ENCODE measurements at regions not wholly inside any gene's neighbourhood (a gene's known extent, or its start where the extent isn't known, plus 50 kb on each side); places are given as distances from the start of the nearest gene placed in this dataset.

DNA sequence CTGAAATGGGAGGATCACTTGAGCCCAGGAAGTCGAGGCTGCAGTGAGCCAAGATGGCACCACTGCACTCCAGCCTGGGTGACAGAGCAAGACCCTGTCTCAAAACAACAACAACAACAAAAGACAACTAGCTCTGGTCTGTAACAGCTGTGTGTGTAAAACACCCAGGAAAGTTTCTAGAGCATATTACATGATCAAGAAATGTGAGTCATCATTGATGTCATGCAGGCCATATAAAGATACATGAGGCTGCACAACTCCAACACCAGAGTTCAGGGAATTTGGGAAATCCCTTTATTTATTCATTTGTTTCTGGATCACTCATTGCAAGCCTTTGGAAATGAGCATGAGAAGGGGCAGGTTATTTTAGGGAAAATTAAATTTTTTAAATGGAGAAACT, 50.3 kb upstream of the CTPS1 start:
- Histone ChIP-seq H2BK20ac (ENCODE audit: low read length) (no peak overlapping the region), H3K9me3 (ENCODE audit: insufficient read depth in 2 of 2, low read depth in 1 of 2, low read length in 1 of 2) (no peaks in the 10 kb centered on the region), H3K27me3 (replicated peaks in 1 of 4; ENCODE audit: control insufficient read depth in 3 of 4, extremely low read depth in 1 of 4, insufficient read depth in 3 of 4, low read length in 3 of 4) (no peaks in the 10 kb centered on the region), H2AK5ac (ENCODE audit: low read depth, low read length) (no peak overlapping the region), H3K56ac (replicated peaks; ENCODE audit: insufficient read length, low read depth, low read length) (no peak overlapping the region), H2BK120ac (replicated peaks; ENCODE audit: low read depth, low read length) (no peak overlapping the region), H2BK5ac (ENCODE audit: low read depth, low read length) (no peak overlapping the region), H3K79me2 (ENCODE audit: control insufficient read depth in 1 of 2, insufficient read depth in 2 of 2, low read length in 2 of 2) (no peaks in the 10 kb centered on the region), H4K91ac (replicated peaks; ENCODE audit: insufficient read length, low read length) (no peak overlapping the region), H3K18ac (ENCODE audit: extremely low read depth, low read length) (no peak overlapping the region), H3K4me3 (ENCODE audit: extremely low read depth in 1 of 4, insufficient read depth in 2 of 4, low read depth in 3 of 4, low read length in 4 of 4) (no peak overlapping the region), H4K5ac (ENCODE audit: insufficient read length, low read depth, low read length) (no peak overlapping the region), H3K4ac (replicated peaks; ENCODE audit: insufficient read length, low read depth, low read length) (no peak overlapping the region), H4K20me1 (replicated peaks in 1 of 2; ENCODE audit: control insufficient read depth in 1 of 2, insufficient read depth in 2 of 2, low read length in 2 of 2) (no peaks in the 10 kb centered on the region), H3K23me2 (ENCODE audit: low read depth, low read length) (no peaks in the 10 kb centered on the region), H2BK15ac (ENCODE audit: low read length) (no peak overlapping the region), H3K27ac (ENCODE audit: low read depth, low read length) (no peak overlapping the region), H3K4me1 (replicated peaks in 1 of 4; ENCODE audit: control insufficient read depth in 3 of 4, insufficient read depth in 4 of 4, low read length in 3 of 4) (peaks cover 0 to 3% (median 0%) of the 10 kb centered on the region in 4 experiments; a peak in 1 of 7 replicates), H3K23ac (ENCODE audit: insufficient read length) (no peak overlapping the region), H3K9ac (replicated peaks in 1 of 4; ENCODE audit: extremely low read depth in 1 of 4, low read depth in 3 of 4, low read length in 3 of 4) (no peak overlapping the region), H3K79me1 (ENCODE audit: low read depth, low read length) (no peaks in the 10 kb centered on the region), H3K4me2 (ENCODE audit: insufficient read depth in 1 of 2, low read depth in 2 of 2, low read length in 2 of 2) (no peak overlapping the region), H4K8ac (ENCODE audit: extremely low read depth, insufficient read depth, low read length) (no peak overlapping the region), H3K14ac (ENCODE audit: insufficient read length) (no peak overlapping the region), H3K36me3 (ENCODE audit: control insufficient read depth in 2 of 4, insufficient read depth in 4 of 4, low read length in 3 of 4) (no peaks in the 10 kb centered on the region), H2BK12ac (ENCODE audit: low read depth, low read length) (no peak overlapping the region), H2AFZ (ENCODE audit: low read length) (no peak overlapping the region)
- WGBS, 2 experiments (ENCODE audit: extremely low coverage in 1 of 2, insufficient coverage in 1 of 2, insufficient read length in 1 of 2, insufficient replicate concordance in 2 of 2, low coverage in 1 of 2, low lambda C conversion rate in 2 of 2, missing lambda C conversion rate in 1 of 2), result 77% methylated on average over 1 of the region's 1 CpG; no CpG with 5 or more reads in 1 of the 2 experiments
- ChIA-PET CTCF (ENCODE audit: partially characterized antibody) (interaction anchor here (0.7 to 17.5 kb wide), 2 partner anchors 16 to 73 kb away, joined by 3 to 275 read pairs; no protein-coding TSS in a partner anchor), POLR2A (ENCODE audit: partially characterized antibody) (interaction anchor here (1.3 kb wide), 1 partner anchor 68 kb away, joined by 5 read pairs; no protein-coding TSS in a partner anchor)
- TF ChIP-seq KDM4A (IDR thresholded peaks at IDR 0.05; ENCODE audit: low read depth, low read length, severe bottlenecking) (no peak), BACH1 (IDR thresholded peaks at IDR 0.05; ENCODE audit: low read length) (no peak), ZNF274 (IDR thresholded peaks at IDR 0.05; ENCODE audit: borderline replicate concordance, extremely low read depth, low read length) (no peak), EGR1 (IDR thresholded peaks at IDR 0.05; ENCODE audit: borderline replicate concordance, low read depth, low read length) (no peak), CEBPB (IDR thresholded peaks at IDR 0.05; ENCODE audit: low read depth, low read length) (no peak), CTBP2 (IDR thresholded peaks at IDR 0.05; ENCODE audit: borderline replicate concordance, insufficient read depth, insufficient read length, low read length) (no peak), SP1 (IDR thresholded peaks at IDR 0.05; ENCODE audit: low read depth, low read length) (no peak), CBX5 (IDR thresholded peaks at IDR 0.05; ENCODE audit: low read depth, low read length) (no peak)
- TF ChIP-seq, protein P1, sequence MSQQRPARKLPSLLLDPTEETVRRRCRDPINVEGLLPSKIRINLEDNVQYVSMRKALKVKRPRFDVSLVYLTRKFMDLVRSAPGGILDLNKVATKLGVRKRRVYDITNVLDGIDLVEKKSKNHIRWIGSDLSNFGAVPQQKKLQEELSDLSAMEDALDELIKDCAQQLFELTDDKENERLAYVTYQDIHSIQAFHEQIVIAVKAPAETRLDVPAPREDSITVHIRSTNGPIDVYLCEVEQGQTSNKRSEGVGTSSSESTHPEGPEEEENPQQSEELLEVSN (IDR thresholded peaks at IDR 0.05), result no peak
- DNase-seq (ENCODE audit: low read depth in 1 of 2, low spot score in 2 of 2), result no peak
- no peak for FAIRE-seq

Measured in H1 (cell line).